Sigmoid colon (tissue), 6 donors: ENCODE measurements at regions not wholly inside any gene's neighbourhood (a gene's known extent, or its start where the extent isn't known, plus 50 kb on each side); places are given as distances from the start of the nearest gene placed in this dataset.

Source experiments
- DNase-seq: peaks from one replicate; pipeline ENCODE4 v3.0.0-alpha.2; 2019
- H3K27ac ChIP-seq, 4 donors: fragments of 200-600 bp; sonication (generic); one replicate each; pipeline ENCODE4 v1.5.1; 2016 to 2019; ENCODE audit warnings: mild to moderate bottlenecking in 1 of 4
- H3K27me3 ChIP-seq, 3 donors: fragments of 200-600 bp; sonication (generic); one replicate each; pipeline ENCODE4 v1.5.1; 2019; ENCODE audit warnings: mild to moderate bottlenecking in 1 of 3
- H3K36me3 ChIP-seq, 4 donors: fragments of 200-600 bp; sonication (generic); one replicate each; pipeline ENCODE4 v1.5.1; 2016 to 2019
- H3K4me1 ChIP-seq, 4 donors: fragments of 200-600 bp; sonication (generic); one replicate each; pipeline ENCODE4 v1.5.1; 2017 to 2019
- H3K4me3 ChIP-seq, 4 donors: fragments of 200-600 bp; sonication (generic); one replicate each; pipeline ENCODE4 v1.5.1; 2017 to 2019; ENCODE audit warnings: mild to moderate bottlenecking in 2 of 4, moderate library complexity in 1 of 4
- H3K9me3 ChIP-seq, 4 donors: fragments of 200-600 bp in 3 of 4; sonication (generic) in 3 of 4; one replicate each; pipeline versions ENCODE4 v1.5.1 to v1.6.1; 2013 to 2019
- EP300 ChIP-seq, 4 donors: sonication (generic); formaldehyde crosslinking; IDR thresholded peaks; one replicate each; pipeline ENCODE4 v1.6.1; 2017; ENCODE audit warnings: antibody characterized with exemption in 4 of 4
- POLR2A ChIP-seq, 2 donors: fragments of 450-650 bp; IDR thresholded peaks; one replicate each; pipeline ENCODE4 v1.6.1; 2016; ENCODE audit warnings: antibody characterized with exemption in 2 of 2, mild to moderate bottlenecking in 2 of 2, moderate library complexity in 2 of 2
- POLR2AphosphoS5 ChIP-seq, 4 donors: sonication (generic); formaldehyde crosslinking; IDR thresholded peaks; one replicate each; pipeline ENCODE4 v1.6.1; 2017; ENCODE audit warnings: antibody characterized with exemption in 4 of 4
- WGBS, 2 donors: extraction: QIAGEN DNeasy Blood & Tissue Kit; methylation state at CpG; one replicate each; pipeline ENCODE4 v1.1.7; 2013; 5-methylcytosine and 5-hydroxymethylcytosine counted together
- intact Hi-C: fragments of 100-400 bp; cut with DNase I; formaldehyde crosslinking; loops from one replicate; pipeline ENCODE4 v1.15.1; 2023
- TF ChIP-seq, protein P1 (sequence below), 4 experiments: fragments of 450-650 bp in 3 of 4; fragments of 200-600 bp in 1 of 4; IDR thresholded peaks; one replicate each; pipeline ENCODE4 v1.5.1; 2016 to 2019; ENCODE audit warnings: antibody characterized with exemption in 4 of 4, mild to moderate bottlenecking in 3 of 4, moderate library complexity in 2 of 4
- donor health status: healthy with polysubstance abuse.
- donor health status: healthy.

- Histone ChIP-seq H3K9me3 (no peaks in the 10 kb centered on the region), H3K36me3 (no peaks in the 10 kb centered on the region), H3K4me1 (no peaks in the 10 kb centered on the region), H3K27ac (no peak overlapping the region), H3K27me3 (no peaks in the 10 kb centered on the region), H3K4me3 (no peak overlapping the region)
- DNase-seq, result no peak
- TF ChIP-seq EP300 (IDR thresholded peaks at IDR 0.05), result no peak
- no peak for TF ChIP-seq POLR2A (IDR thresholded peaks at IDR 0.05)
- TF ChIP-seq, protein P1, sequence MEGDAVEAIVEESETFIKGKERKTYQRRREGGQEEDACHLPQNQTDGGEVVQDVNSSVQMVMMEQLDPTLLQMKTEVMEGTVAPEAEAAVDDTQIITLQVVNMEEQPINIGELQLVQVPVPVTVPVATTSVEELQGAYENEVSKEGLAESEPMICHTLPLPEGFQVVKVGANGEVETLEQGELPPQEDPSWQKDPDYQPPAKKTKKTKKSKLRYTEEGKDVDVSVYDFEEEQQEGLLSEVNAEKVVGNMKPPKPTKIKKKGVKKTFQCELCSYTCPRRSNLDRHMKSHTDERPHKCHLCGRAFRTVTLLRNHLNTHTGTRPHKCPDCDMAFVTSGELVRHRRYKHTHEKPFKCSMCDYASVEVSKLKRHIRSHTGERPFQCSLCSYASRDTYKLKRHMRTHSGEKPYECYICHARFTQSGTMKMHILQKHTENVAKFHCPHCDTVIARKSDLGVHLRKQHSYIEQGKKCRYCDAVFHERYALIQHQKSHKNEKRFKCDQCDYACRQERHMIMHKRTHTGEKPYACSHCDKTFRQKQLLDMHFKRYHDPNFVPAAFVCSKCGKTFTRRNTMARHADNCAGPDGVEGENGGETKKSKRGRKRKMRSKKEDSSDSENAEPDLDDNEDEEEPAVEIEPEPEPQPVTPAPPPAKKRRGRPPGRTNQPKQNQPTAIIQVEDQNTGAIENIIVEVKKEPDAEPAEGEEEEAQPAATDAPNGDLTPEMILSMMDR (IDR thresholded peaks at IDR 0.05), result no peak
- no peak for TF ChIP-seq POLR2AphosphoS5 (IDR thresholded peaks at IDR 0.05)
- intact Hi-C loops, result no loop called here
- WGBS, 2 donors, result 76% methylated on average over 4 of the region's 4 CpGs
These were observed 1024.2 kb downstream of the GRM8 start for GRCh38 chr7:126228356-126229061.

DNA sequence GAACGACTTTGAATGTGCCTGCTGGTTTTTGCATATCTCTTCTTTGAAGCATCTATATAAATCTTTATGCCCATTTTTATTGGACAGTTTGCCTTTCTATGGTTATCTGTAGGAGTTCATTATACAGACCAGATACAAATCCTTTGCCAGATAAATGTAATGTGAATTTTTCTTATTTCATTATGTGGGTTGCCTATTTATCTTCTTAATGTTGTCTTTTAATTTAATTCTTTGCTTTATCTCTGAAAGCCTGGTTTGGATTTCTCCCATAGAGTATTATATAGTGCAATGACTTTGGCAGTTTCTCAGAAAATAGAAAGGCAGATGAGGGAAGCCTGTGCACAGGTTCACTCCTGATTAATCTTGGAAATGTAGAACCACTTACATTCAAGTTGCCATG is 1025.1 kb downstream of the GRM8 start:
- Histone ChIP-seq H3K27me3 (no peaks in the 10 kb centered on the region), H3K27ac (no peak overlapping the region), H3K36me3 (no peaks in the 10 kb centered on the region), H3K4me3 (no peak overlapping the region), H3K4me1 (no peaks in the 10 kb centered on the region), H3K9me3 (no peaks in the 10 kb centered on the region)
- 75 to 76% methylated on average over 1 of the region's 1 CpG for WGBS, 2 donors
- no peak for DNase-seq
- no peak for TF ChIP-seq EP300 (IDR thresholded peaks at IDR 0.05)
- TF ChIP-seq POLR2A (IDR thresholded peaks at IDR 0.05), result no peak
- TF ChIP-seq, protein P1 (IDR thresholded peaks at IDR 0.05), result no peak
- no peak for TF ChIP-seq POLR2AphosphoS5 (IDR thresholded peaks at IDR 0.05)
- intact Hi-C loops, result no loop called here

DNA sequence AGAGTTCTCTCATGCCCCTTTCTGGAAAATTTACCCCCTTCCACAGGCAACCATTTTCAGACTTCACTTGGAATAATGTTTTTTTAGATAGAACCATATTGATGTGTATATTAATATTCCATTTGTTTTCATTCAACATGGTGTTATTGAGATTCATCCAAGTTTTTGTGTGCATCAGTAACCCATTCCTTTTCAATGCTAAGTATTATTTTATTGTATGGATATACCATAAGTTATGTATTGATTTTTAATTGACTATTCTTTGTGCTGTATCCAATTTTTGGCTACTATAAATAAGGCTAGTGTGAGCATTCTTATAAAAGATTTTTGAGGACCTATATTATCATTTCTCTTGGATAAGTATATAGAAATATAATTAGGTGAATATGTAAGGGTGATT is 1025.7 kb downstream of the GRM8 start:
- Histone ChIP-seq H3K27me3 (no peaks in the 10 kb centered on the region), H3K27ac (no peak overlapping the region), H3K4me1 (no peaks in the 10 kb centered on the region), H3K4me3 (no peak overlapping the region), H3K36me3 (no peaks in the 10 kb centered on the region), H3K9me3 (no peaks in the 10 kb centered on the region)
- TF ChIP-seq EP300 (IDR thresholded peaks at IDR 0.05) (no peak), POLR2AphosphoS5 (IDR thresholded peaks at IDR 0.05) (no peak), POLR2A (IDR thresholded peaks at IDR 0.05) (no peak)
- TF ChIP-seq, protein P1 (IDR thresholded peaks at IDR 0.05), result no peak
- DNase-seq, result no peak
- intact Hi-C loops, result no loop called here

DNA sequence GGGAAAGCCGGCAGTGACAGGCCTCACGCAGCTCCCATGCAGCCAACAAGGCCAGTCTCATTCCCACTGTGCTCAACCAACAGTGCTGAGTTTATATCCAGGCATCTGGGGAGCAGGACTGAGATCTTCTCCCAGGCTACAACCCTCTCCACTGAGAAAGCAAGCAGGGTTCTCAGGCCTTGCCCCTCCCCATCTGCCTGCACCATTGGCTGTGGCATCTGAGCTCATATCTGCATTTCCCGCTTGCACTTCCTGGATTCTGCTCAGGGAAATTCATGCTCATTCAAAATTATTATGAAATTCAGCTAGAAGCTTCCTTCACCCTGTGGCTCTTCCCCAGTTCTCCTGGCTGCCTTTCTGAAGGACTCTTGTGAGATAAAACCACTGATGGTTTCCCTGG is 1029.0 kb downstream of the GRM8 start:
- Histone ChIP-seq H3K9me3 (no peaks in the 10 kb centered on the region), H3K4me3 (no peak overlapping the region), H3K36me3 (no peaks in the 10 kb centered on the region), H3K27me3 (no peaks in the 10 kb centered on the region), H3K27ac (no peak overlapping the region), H3K4me1 (no peaks in the 10 kb centered on the region)
- intact Hi-C loops, result no loop called here
- no peak for DNase-seq
- TF ChIP-seq EP300 (IDR thresholded peaks at IDR 0.05) (no peak), POLR2AphosphoS5 (IDR thresholded peaks at IDR 0.05) (no peak), POLR2A (IDR thresholded peaks at IDR 0.05) (no peak)
- TF ChIP-seq, protein P1 (IDR thresholded peaks at IDR 0.05), result no peak
- 88 to 89% methylated on average over 3 of the region's 3 CpGs for WGBS, 2 donors

GRCh38 chr7:126222782-126223181 is 1030.0 kb downstream of the GRM8 start:
- Histone ChIP-seq H3K36me3 (no peaks in the 10 kb centered on the region), H3K9me3 (no peaks in the 10 kb centered on the region), H3K4me1 (no peaks in the 10 kb centered on the region), H3K4me3 (no peak overlapping the region), H3K27me3 (no peaks in the 10 kb centered on the region), H3K27ac (no peak overlapping the region)
- intact Hi-C loops, result no loop called here
- TF ChIP-seq EP300 (IDR thresholded peaks at IDR 0.05), result no peak
- TF ChIP-seq, protein P1 (IDR thresholded peaks at IDR 0.05), result no peak
- no peak for TF ChIP-seq POLR2A (IDR thresholded peaks at IDR 0.05)
- TF ChIP-seq POLR2AphosphoS5 (IDR thresholded peaks at IDR 0.05), result no peak
- no peak for DNase-seq
- WGBS, 2 donors, result 56 to 79% methylated on average over 3 of the region's 3 CpGs
